ENCODE measurements at regions not wholly inside any gene's neighbourhood (a gene's known extent, or its start where the extent isn't known, plus 50 kb on each side); places are given as distances from the start of the nearest gene placed in this dataset.
"Not testable (repeated sequence)": the region's sequence is repeated elsewhere in the genome, so short reads cannot be mapped to it uniquely, and the experiment has no call there.

DNA sequence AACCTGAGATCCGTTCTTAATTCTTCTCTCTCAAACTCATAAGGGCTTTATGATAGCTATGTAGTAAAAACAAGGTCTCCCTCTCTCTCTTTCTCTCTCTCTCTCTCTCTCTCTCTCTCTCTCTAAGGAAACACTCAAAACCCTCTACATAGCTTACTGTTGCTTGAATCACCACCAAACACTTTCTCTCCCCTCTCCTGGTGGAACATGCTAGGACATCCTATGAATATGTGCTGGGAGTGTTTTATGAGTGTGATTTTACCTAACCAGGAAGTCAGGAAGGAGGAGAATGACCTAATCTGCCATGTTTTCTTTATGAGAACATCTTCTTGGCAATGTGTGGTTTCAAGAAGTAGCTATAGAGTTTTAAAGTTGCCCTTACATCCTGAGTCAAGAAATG lies 844.6 kb downstream of the TTLL7 start:
- H3K4me3 Mint-ChIP-seq, POLR2A ChIA-PET, H3K27me3 Mint-ChIP-seq: not testable (repeated sequence)

GRCh38 chr1:83151167-83151898 lies 847.6 kb downstream of the TTLL7 start:
- H3K36me3 Mint-ChIP-seq, H3K27me3 Mint-ChIP-seq, H3K4me1 Mint-ChIP-seq, H3K4me3 Mint-ChIP-seq, H3K9me3 Mint-ChIP-seq, DNase-seq, ATAC-seq, H3K27ac Mint-ChIP-seq, POLR2A ChIA-PET: not testable (repeated sequence)

More for the DNA sequence above, 844.6 kb downstream of the TTLL7 start:
- ATAC-seq, H3K36me3 Mint-ChIP-seq, H3K9me3 Mint-ChIP-seq, DNase-seq, H3K27ac Mint-ChIP-seq, H3K4me1 Mint-ChIP-seq: not testable (repeated sequence)

DNA sequence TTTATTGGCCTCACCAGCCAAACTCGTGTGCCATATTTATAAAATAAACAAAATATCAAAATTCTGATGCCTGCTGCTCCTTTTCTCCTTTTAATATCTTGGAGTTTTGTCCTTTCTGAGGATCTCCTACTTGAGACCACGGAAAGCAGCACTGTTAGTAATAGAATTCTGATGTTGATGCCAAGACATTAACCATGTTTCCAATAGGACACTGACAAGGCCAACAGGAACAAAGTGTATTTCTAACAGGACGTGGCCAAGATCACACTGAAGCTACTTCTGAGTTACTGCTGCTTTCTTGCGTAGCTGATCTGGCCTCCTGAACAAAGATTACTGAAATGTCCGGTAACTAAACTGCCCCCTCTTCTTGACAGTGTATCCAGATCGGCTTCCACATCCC lies 848.5 kb downstream of the TTLL7 start:
- H3K27me3 Mint-ChIP-seq, ATAC-seq, H3K4me1 Mint-ChIP-seq, H3K4me3 Mint-ChIP-seq, H3K27ac Mint-ChIP-seq, POLR2A ChIA-PET, H3K36me3 Mint-ChIP-seq, H3K9me3 Mint-ChIP-seq, DNase-seq: not testable (repeated sequence)

GRCh38 chr1:83145820-83146219 lies 853.1 kb downstream of the TTLL7 start:
- POLR2A ChIA-PET = not testable (repeated sequence)

DNA sequence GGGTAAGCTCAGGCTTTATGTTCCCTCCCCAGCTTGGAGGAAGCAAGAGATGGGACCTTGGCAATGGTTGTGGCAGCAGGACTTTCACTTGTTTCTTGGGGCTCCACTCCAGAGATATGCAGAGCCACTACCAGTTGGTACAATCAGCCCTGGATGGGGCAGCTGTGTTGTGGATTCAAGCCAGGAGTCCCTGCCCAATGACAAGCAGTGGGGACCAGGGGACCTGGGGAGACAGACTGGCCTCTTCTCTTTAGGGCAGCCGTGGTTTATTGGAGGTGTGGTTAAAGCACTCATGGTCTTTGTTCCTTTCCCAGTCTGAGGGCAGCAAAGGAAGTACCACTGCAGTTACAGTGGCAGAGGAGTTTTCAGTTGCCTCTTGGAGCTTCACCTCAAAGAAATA lies 856.1 kb downstream of the TTLL7 start:
- H3K27ac Mint-ChIP-seq, H3K4me1 Mint-ChIP-seq, H3K36me3 Mint-ChIP-seq, H3K4me3 Mint-ChIP-seq, H3K9me3 Mint-ChIP-seq, DNase-seq, POLR2A ChIA-PET, ATAC-seq, H3K27me3 Mint-ChIP-seq: not testable (repeated sequence)

More at GRCh38 chr1:83145820-83146219, 853.1 kb downstream of the TTLL7 start:
- H3K36me3 Mint-ChIP-seq, H3K27ac Mint-ChIP-seq, DNase-seq, H3K4me3 Mint-ChIP-seq, H3K9me3 Mint-ChIP-seq, ATAC-seq, H3K4me1 Mint-ChIP-seq, H3K27me3 Mint-ChIP-seq: not testable (repeated sequence)

- not testable (repeated sequence) for DNase-seq, H3K36me3 Mint-ChIP-seq
Observed at GRCh38 chr1:83135524-83136157, 863.3 kb downstream of the TTLL7 start.

GRCh38 chr1:83134322-83135014 lies 864.5 kb downstream of the TTLL7 start:
- H3K36me3 Mint-ChIP-seq, H3K9me3 Mint-ChIP-seq, H3K27me3 Mint-ChIP-seq, H3K27ac Mint-ChIP-seq, DNase-seq, ATAC-seq, POLR2A ChIA-PET, H3K4me1 Mint-ChIP-seq, H3K4me3 Mint-ChIP-seq: not testable (repeated sequence)

More at GRCh38 chr1:83135524-83136157, 863.3 kb downstream of the TTLL7 start:
- H3K4me1 Mint-ChIP-seq, H3K27ac Mint-ChIP-seq, ATAC-seq, POLR2A ChIA-PET, H3K9me3 Mint-ChIP-seq, H3K4me3 Mint-ChIP-seq, H3K27me3 Mint-ChIP-seq: not testable (repeated sequence)

DNA sequence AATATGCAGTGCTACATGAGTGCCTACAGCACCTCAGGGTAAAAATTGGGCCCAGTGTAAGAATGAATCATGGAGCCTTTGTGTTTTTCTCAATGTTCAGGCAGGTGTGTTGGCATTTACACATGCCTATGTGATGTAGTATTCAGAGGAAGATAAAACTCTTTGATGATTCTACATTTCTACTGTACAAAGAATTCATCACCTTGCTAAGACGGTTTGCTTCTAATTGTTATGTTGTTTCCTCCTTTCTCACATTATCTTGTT lies 867.3 kb downstream of the TTLL7 start:
- Mint-ChIP-seq H3K27ac (no peak overlapping the region), H3K4me1 (no peaks in the 10 kb centered on the region), H3K4me3 (no peak overlapping the region), H3K27me3 (peaks cover 0 to 4% (median 0%) of the 10 kb centered on the region in 5 donors), H3K9me3 (peaks cover 0 to 2% (median 0%) of the 10 kb centered on the region in 9 donors), H3K36me3 (no peaks in the 10 kb centered on the region)
- DNase-seq (no peak), ATAC-seq (no peak)
- POLR2A ChIA-PET = no interaction called here

DNA sequence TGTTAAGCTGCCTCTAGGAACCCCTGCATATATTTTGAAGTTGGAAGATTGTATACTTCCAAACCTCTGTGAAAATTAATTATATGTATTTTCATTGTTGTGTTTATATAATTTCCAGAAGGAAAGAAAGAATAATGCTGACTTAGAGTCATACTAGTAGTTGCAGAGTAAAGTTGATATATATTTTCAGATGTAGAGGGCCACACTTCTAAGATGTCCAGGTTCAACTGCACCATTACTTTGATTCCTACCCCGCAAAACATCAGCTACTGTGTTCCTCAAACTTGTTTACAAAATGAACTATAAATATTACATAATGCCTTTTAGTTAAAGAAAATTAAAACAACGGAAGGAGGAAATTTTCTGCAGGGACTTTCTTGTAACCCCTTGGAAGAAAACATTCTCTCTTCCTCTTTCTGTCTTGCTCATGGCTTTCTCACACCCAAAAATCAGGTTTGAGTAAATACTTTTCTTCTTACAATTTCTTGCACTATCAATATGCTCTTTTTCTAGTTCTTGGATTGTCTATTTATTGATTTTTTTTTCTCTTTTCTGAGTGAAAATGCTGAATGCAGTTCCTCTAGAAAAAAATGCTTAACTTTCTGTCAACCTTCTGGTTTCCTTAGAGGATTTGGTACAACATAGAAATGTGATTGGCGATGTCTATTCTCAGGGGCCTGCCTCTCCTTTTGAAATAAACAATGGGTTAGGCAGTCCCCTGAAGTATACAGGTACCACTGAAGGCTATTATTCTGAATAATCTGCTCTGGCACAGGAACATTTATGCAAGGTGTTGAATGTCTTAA lies 867.8 kb downstream of the TTLL7 start:
- ATAC-seq (no peak), DNase-seq (no peak)
- H3K4me3 Mint-ChIP-seq = no peak overlapping the region
- peaks cover 0 to 6% (median 0%) of the 10 kb centered on the region in 9 donors for H3K9me3 Mint-ChIP-seq
- POLR2A ChIA-PET = no interaction called here
- H3K4me1 Mint-ChIP-seq = no peaks in the 10 kb centered on the region
- H3K27ac Mint-ChIP-seq = no peak overlapping the region
- H3K27me3 Mint-ChIP-seq = peaks cover 0 to 4% (median 0%) of the 10 kb centered on the region in 5 donors
- no peaks in the 10 kb centered on the region for H3K36me3 Mint-ChIP-seq

GRCh38 chr1:83129107-83129506 lies 869.8 kb downstream of the TTLL7 start:
- Mint-ChIP-seq H3K9me3 (peaks cover 0 to 10% (median 0%) of the 10 kb centered on the region in 9 donors), H3K4me1 (no peaks in the 10 kb centered on the region), H3K27ac (no peak overlapping the region), H3K4me3 (no peak overlapping the region), H3K27me3 (peaks cover 0 to 4% (median 0%) of the 10 kb centered on the region in 5 donors), H3K36me3 (no peaks in the 10 kb centered on the region)
- POLR2A ChIA-PET = no interaction called here
- ATAC-seq (no peak), DNase-seq (no peak)

GRCh38 chr1:83125456-83125855 lies 873.5 kb downstream of the TTLL7 start:
- Mint-ChIP-seq H3K27ac (no peak overlapping the region), H3K4me1 (no peaks in the 10 kb centered on the region), H3K9me3 (peaks cover 0 to 10% (median 0%) of the 10 kb centered on the region in 9 donors), H3K27me3 (peaks cover 0 to 1% (median 0%) of the 10 kb centered on the region in 5 donors), H3K4me3 (no peak overlapping the region), H3K36me3 (no peaks in the 10 kb centered on the region)
- POLR2A ChIA-PET = no interaction called here
- DNase-seq (no peak), ATAC-seq (no peak)

DNA sequence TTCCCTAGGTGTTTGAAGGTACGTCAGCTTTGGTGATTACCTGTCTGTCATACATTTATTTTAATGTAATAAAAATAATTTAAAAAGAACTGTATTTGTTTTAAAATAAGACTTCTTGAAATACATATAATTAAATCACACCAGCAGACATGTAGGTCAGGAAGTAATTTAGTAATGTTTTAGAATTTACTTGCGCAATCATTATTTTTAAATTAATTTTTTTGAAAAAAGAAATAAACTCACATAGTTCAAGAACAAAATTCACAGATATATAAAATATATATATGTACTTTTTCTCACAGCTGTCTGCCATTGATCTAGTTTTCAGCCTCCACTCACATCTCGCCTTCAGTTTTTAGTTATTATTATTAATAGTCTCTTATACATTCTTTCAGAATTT lies 875.9 kb downstream of the TTLL7 start:
- peaks cover 0 to 10% (median 0%) of the 10 kb centered on the region in 9 donors for H3K9me3 Mint-ChIP-seq
- no peak for ATAC-seq
- H3K4me1 Mint-ChIP-seq = no peaks in the 10 kb centered on the region

DNA sequence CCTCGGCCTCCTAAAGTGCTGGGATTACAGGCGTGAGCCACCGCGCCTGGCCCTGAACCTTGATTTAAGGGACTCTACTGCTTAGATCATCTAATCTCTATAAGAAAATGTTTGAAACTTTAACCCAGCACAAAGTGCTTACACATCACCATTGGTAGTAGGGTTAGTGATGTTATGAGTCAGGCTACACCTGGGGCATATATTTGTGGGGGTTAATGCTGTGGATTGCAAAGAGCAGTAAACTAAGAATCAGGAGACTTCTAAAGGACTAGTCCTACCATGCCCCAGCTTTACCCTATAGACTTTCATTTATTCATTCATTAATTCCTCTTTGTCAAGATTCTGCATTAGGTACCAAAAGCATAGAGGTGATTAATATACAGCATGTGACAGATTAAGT lies 880.5 kb downstream of the TTLL7 start:
- no peaks in the 10 kb centered on the region for H3K36me3 Mint-ChIP-seq
- H3K4me1 Mint-ChIP-seq = no peaks in the 10 kb centered on the region
- peaks cover 0 to 4% (median 0%) of the 10 kb centered on the region in 5 donors for H3K27me3 Mint-ChIP-seq
- H3K9me3 Mint-ChIP-seq = peaks cover 0 to 2% (median 0%) of the 10 kb centered on the region in 9 donors
- no peak overlapping the region for H3K4me3 Mint-ChIP-seq
- no peak for ATAC-seq
- POLR2A ChIA-PET = no interaction called here
- no peak overlapping the region for H3K27ac Mint-ChIP-seq
- no peak for DNase-seq

More for the DNA sequence above, 875.9 kb downstream of the TTLL7 start:
- no peak for DNase-seq
- Mint-ChIP-seq H3K36me3 (no peaks in the 10 kb centered on the region), H3K27me3 (peaks cover 0 to 4% (median 0%) of the 10 kb centered on the region in 5 donors), H3K4me3 (no peak overlapping the region), H3K27ac (no peak overlapping the region)
- POLR2A ChIA-PET = no interaction called here
